22Rv1 (cell line): ENCODE measurements at regions not wholly inside any gene's neighbourhood (a gene's known extent, or its start where the extent isn't known, plus 50 kb on each side); places are given as distances from the start of the nearest gene placed in this dataset.

Source experiments
- ZFX ChIP-seq: fragments of 450-650 bp; IDR thresholded peaks from 2 replicates; pipeline ENCODE4 v1.6.1; 2017; ENCODE audit warnings: antibody characterized with exemption, borderline replicate concordance
- TF ChIP-seq, protein P1 (sequence below): fragments of 450-650 bp; IDR thresholded peaks from 2 replicates; pipeline ENCODE4 v1.5.1; 2017; ENCODE audit warnings: mild to moderate bottlenecking

GRCh38 chr10:128312250-128312649 lies 186.0 kb upstream of the MKI67 start:
- TF ChIP-seq, protein P1, sequence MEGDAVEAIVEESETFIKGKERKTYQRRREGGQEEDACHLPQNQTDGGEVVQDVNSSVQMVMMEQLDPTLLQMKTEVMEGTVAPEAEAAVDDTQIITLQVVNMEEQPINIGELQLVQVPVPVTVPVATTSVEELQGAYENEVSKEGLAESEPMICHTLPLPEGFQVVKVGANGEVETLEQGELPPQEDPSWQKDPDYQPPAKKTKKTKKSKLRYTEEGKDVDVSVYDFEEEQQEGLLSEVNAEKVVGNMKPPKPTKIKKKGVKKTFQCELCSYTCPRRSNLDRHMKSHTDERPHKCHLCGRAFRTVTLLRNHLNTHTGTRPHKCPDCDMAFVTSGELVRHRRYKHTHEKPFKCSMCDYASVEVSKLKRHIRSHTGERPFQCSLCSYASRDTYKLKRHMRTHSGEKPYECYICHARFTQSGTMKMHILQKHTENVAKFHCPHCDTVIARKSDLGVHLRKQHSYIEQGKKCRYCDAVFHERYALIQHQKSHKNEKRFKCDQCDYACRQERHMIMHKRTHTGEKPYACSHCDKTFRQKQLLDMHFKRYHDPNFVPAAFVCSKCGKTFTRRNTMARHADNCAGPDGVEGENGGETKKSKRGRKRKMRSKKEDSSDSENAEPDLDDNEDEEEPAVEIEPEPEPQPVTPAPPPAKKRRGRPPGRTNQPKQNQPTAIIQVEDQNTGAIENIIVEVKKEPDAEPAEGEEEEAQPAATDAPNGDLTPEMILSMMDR = no peak
- no peak for TF ChIP-seq ZFX
